PC-9 (cell line): ENCODE measurements at regions not wholly inside any gene's neighbourhood (a gene's known extent, or its start where the extent isn't known, plus 50 kb on each side); places are given as distances from the start of the nearest gene placed in this dataset.
"Not testable (repeated sequence)": the region's sequence is repeated elsewhere in the genome, so short reads cannot be mapped to it uniquely, and the experiment has no call there.

ENCODE experiments used
- CTCF ChIP-seq: fragments of 200-600 bp; sonication (generic); conservative IDR thresholded peaks from 2 replicates; pipeline ENCODE4 v1.6.1; 2017; ENCODE audit warnings: mixed run types, antibody characterized with exemption, mild to moderate bottlenecking, moderate library complexity
- EZH2 ChIP-seq: fragments of 200-600 bp; sonication (generic); IDR thresholded peaks from 2 replicates; pipeline ENCODE4 v1.8.0; 2017; ENCODE audit warnings: antibody characterized with exemption, low read depth

- not testable (repeated sequence) for TF ChIP-seq CTCF, EZH2
These were observed 387.9 kb downstream of the TMEM121 start for GRCh38 chr14:105914281-105914680.
